ENCODE measurements at regions not wholly inside any gene's neighbourhood (a gene's known extent, or its start where the extent isn't known, plus 50 kb on each side); places are given as distances from the start of the nearest gene placed in this dataset.
A peak's percentile ranks its signal among the peaks of the same experiment; 100 is the strongest.

DNA sequence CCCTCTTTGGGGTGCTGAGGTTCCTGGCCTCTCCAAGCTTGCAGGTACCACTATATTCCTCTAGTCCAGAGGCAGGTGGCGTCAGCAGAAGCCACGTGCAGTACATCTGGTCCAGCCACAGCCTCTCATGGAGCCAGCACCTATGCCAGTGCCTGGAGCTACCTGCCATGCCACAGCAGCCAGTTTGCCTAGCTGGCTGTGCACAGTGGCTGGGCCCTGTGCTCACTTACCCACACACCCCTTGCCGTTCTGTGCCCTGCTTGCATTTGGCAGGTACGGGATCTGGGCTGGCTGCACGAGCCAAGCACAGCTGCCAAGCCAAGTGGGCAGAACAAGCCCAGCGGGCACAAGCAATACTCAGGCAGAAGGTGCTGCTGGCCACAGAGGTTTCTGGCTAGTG lies 601.1 kb downstream of the EPHA5 start:
- no peak for TF ChIP-seq ZFX (IDR thresholded peaks at IDR 0.05; ENCODE audit: borderline replicate concordance)
- TF ChIP-seq, protein P1, sequence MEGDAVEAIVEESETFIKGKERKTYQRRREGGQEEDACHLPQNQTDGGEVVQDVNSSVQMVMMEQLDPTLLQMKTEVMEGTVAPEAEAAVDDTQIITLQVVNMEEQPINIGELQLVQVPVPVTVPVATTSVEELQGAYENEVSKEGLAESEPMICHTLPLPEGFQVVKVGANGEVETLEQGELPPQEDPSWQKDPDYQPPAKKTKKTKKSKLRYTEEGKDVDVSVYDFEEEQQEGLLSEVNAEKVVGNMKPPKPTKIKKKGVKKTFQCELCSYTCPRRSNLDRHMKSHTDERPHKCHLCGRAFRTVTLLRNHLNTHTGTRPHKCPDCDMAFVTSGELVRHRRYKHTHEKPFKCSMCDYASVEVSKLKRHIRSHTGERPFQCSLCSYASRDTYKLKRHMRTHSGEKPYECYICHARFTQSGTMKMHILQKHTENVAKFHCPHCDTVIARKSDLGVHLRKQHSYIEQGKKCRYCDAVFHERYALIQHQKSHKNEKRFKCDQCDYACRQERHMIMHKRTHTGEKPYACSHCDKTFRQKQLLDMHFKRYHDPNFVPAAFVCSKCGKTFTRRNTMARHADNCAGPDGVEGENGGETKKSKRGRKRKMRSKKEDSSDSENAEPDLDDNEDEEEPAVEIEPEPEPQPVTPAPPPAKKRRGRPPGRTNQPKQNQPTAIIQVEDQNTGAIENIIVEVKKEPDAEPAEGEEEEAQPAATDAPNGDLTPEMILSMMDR (IDR thresholded peaks at IDR 0.05), result no peak
- no peak overlapping the region for H3K27ac ChIP-seq

DNA sequence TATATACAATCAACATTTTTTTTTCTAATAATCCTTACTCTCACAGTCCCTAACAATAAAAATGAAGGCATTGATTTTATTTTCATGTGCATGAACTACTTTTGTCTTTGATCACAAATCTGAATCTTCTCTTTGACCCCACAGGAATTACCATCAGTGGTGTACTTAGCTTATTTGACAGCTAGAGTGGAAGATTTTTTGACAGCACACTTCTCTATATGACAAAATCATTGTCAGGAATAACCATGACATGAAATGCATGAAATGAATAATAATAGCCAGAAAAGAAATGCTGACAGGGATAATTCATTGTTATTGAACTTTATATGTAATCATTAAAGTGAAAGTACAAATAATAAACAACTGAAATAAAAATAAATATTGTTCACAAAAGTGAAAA lies 604.2 kb downstream of the EPHA5 start:
- no peak for TF ChIP-seq ZFX (IDR thresholded peaks at IDR 0.05; ENCODE audit: borderline replicate concordance)
- no peak overlapping the region for H3K27ac ChIP-seq

DNA sequence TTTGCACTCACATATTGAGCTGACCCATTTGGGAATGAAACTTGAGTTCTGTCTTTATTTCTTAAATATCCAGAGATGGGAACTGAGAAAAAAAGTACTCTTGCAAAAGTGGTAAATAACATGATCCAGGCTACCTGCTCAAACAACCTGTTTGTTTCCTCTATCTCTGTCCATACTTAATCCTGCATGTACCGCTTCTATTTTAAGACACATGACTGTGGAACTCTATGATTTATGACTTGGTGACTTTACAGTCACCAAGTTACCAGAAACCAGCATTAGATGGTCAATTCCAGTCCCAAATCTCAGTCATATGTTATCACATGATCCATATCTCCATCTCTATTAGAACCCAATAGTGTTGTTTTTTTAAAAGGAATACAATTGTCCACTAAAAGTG lies 606.7 kb downstream of the EPHA5 start:
- no peak overlapping the region for H3K27ac ChIP-seq
- TF ChIP-seq, protein P1 (IDR thresholded peaks at IDR 0.05), result no peak
- no peak for TF ChIP-seq ZFX (IDR thresholded peaks at IDR 0.05; ENCODE audit: borderline replicate concordance)

DNA sequence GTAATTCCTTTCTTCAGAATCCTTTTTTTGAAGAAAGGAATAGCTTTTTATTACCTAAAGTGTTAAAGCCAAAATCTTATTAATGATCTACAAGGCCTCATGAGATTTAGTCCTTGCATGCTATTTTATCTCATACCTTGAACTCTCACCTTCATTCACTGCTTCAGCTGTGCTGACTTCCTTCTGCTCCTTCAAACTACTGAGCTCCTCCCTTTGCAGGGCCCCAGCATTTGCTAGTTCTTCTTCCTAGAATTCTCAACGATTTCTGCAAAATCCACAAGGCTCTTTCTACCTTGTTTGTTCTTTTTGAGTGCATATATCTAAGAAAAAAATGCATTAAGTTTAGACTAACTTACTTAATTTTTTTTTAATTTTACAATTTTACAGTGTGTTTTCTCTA lies 619.5 kb downstream of the EPHA5 start:
- H3K27ac ChIP-seq, result no peak overlapping the region
- no peak for TF ChIP-seq ZFX (IDR thresholded peaks at IDR 0.05; ENCODE audit: borderline replicate concordance)
- TF ChIP-seq, protein P1 (IDR thresholded peaks at IDR 0.05), result no peak

DNA sequence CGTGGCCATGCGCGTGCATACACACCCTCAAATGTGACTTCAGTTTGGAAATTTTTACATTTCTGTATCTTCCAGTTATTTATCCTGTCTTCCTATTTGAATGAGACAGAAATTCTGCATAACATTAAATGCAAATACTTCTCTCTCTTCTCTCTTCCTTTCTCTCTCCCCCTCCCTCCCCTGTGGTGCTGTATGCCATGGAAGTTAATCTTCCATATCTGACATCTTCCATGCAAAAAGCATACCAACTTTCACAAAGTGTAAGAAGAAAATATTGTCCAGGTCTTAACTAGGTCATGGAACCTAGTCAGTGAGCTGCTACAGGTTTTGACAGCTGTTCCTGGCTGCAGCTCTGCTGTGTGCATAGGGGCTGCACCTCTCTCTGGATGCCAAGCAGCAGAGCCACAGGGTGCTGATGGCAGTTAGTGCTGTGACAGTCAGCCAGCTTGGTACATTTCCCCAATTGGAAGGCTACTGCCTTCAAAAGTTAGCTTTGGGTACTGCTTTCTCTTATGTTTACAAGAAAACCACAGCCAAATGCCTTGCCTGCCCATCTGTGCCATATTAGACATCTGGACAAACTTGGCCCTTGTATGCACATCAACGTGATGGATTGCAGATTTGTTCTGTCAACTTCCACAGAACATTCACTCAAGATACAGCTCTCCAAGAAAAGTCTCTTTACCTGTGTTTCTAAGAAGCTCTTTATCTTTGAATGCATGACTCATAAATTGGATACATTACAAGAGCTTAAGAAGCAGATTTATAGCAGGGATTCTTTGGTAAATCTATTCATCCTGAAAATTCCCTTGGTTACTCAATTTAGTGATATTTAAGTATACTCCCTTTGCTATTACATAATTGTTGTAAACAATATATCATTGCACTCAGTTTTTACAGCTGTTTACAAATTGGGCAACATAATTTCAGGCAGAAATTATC lies 623.8 kb downstream of the EPHA5 start:
- no peak for TF ChIP-seq ZFX (IDR thresholded peaks at IDR 0.05; ENCODE audit: borderline replicate concordance)
- TF ChIP-seq, protein P1 (IDR thresholded peaks at IDR 0.05), result no peak
- no peak overlapping the region for H3K27ac ChIP-seq

DNA sequence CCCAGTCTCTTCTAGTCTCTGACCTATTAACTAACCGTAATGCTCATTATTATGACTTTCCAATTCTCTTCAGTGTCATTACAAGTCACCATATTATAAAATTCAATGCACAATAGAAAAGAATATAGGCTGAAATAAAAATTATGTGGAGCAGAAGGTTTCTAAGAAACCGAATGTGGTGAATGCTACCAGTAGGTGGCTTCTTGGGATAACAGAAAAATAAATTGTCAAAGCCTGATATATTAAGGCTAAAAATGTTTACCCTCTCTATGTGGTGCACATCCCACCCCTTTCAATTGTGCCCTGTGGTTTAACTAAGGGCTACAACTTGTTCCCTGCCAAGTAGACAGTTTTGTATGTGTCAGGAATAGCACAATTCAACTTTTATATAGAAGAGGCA lies 624.6 kb upstream of the TECRL start:
- H3K27ac ChIP-seq, result no peak overlapping the region
- TF ChIP-seq, protein P1 (IDR thresholded peaks at IDR 0.05), result peak; percentile 28
- TF ChIP-seq ZFX (IDR thresholded peaks at IDR 0.05; ENCODE audit: borderline replicate concordance), result no peak

DNA sequence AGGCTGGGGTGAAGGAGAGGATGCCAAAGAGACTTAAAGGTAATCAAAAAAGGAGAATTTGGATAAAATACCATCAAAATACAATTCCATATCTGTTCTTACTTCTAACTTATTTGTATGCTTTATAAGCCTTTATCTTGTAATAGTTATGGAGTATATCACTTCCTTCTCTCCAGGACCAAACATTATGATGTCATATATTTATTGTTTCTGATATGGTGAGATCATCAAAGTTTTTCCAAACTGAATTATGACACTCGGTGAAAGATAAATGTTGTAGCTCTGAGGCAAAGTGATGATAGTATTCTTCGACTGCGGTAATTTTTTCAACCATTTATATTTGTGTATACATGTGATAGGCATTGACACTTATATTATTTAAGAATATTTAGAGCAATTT lies 619.3 kb upstream of the TECRL start:
- TF ChIP-seq, protein P1 (IDR thresholded peaks at IDR 0.05), result no peak
- no peak for TF ChIP-seq ZFX (IDR thresholded peaks at IDR 0.05; ENCODE audit: borderline replicate concordance)
- H3K27ac ChIP-seq, result no peak overlapping the region

Data from 22Rv1 (cell line).